ENCODE measurements at regions not wholly inside any gene's neighbourhood (a gene's known extent, or its start where the extent isn't known, plus 50 kb on each side); places are given as distances from the start of the nearest gene placed in this dataset.

GRCh38 chr3:72329354-72329753 lies 518.9 kb downstream of the SHQ1 start:
- Mint-ChIP-seq H3K27me3 (ENCODE audit: unreplicated experiment) (peaks cover 3% of the 10 kb centered on the region), H3K36me3 (ENCODE audit: unreplicated experiment) (no peaks in the 10 kb centered on the region), H3K9me3 (ENCODE audit: unreplicated experiment) (peaks cover 2% of the 10 kb centered on the region), H3K4me3 (ENCODE audit: unreplicated experiment) (no peak overlapping the region), H3K4me1 (ENCODE audit: low read depth, unreplicated experiment) (peaks cover 7% of the 10 kb centered on the region), H3K27ac (ENCODE audit: unreplicated experiment) (no peak overlapping the region)
- TF ChIP-seq CTCF (IDR thresholded peaks at IDR 0.05; ENCODE audit: partially characterized antibody, unreplicated experiment), result no peak
- no peak for DNase-seq

DNA sequence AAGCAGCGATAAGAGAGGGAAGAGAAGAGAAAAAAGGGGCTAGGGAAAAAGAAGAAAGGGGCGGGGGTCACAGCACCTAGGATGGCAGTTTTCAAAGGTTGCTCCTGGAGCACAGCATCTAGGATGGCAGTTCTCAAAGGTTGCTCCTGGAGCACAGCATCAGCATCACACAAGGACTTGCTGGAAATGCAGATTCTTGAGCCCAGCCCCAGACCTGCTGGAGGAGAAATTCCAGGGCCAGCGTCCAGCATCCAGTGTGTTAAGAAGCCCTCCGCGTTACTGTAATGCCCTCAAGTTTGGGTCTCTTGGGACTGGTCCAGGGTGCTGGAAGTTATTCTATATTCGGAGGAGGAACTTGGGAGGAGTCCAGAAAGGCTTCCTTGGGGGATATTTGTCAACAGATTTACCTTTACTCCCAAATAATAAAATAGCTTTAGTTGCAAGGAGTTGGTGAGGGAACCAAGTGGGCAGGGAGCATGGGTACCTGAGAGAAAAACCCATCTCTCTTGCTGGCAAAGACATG lies 519.4 kb downstream of the SHQ1 start:
- peaks cover 3% of the 10 kb centered on the region for H3K27me3 Mint-ChIP-seq (ENCODE audit: unreplicated experiment)
- peaks cover 7% of the 10 kb centered on the region for H3K4me1 Mint-ChIP-seq (ENCODE audit: low read depth, unreplicated experiment)
- no peak overlapping the region for H3K27ac Mint-ChIP-seq (ENCODE audit: unreplicated experiment)
- no peak for TF ChIP-seq CTCF (IDR thresholded peaks at IDR 0.05; ENCODE audit: partially characterized antibody, unreplicated experiment)
- H3K36me3 Mint-ChIP-seq (ENCODE audit: unreplicated experiment), result no peaks in the 10 kb centered on the region
- DNase-seq, result no peak
- peaks cover 2% of the 10 kb centered on the region for H3K9me3 Mint-ChIP-seq (ENCODE audit: unreplicated experiment)
- no peak overlapping the region for H3K4me3 Mint-ChIP-seq (ENCODE audit: unreplicated experiment)

GRCh38 chr3:72327008-72327407 lies 521.2 kb downstream of the SHQ1 start:
- no peak for TF ChIP-seq CTCF (IDR thresholded peaks at IDR 0.05; ENCODE audit: partially characterized antibody, unreplicated experiment)
- peaks cover 3% of the 10 kb centered on the region for H3K27me3 Mint-ChIP-seq (ENCODE audit: unreplicated experiment)

GRCh38 chr3:72324253-72324811 lies 523.9 kb downstream of the SHQ1 start:
- Mint-ChIP-seq H3K4me3 (ENCODE audit: unreplicated experiment) (no peak overlapping the region), H3K27ac (ENCODE audit: unreplicated experiment) (no peak overlapping the region)
- no peak for TF ChIP-seq CTCF (IDR thresholded peaks at IDR 0.05; ENCODE audit: partially characterized antibody, unreplicated experiment)

More at GRCh38 chr3:72327008-72327407, 521.2 kb downstream of the SHQ1 start:
- DNase-seq, result no peak
- Mint-ChIP-seq H3K9me3 (ENCODE audit: unreplicated experiment) (peaks cover 2% of the 10 kb centered on the region), H3K36me3 (ENCODE audit: unreplicated experiment) (no peaks in the 10 kb centered on the region), H3K4me1 (ENCODE audit: low read depth, unreplicated experiment) (peaks cover 8% of the 10 kb centered on the region), H3K4me3 (ENCODE audit: unreplicated experiment) (no peak overlapping the region), H3K27ac (ENCODE audit: unreplicated experiment) (no peak overlapping the region)

GRCh38 chr3:72323773-72324172 lies 524.5 kb downstream of the SHQ1 start:
- Mint-ChIP-seq H3K4me1 (ENCODE audit: low read depth, unreplicated experiment) (peaks cover 4% of the 10 kb centered on the region), H3K9me3 (ENCODE audit: unreplicated experiment) (no peaks in the 10 kb centered on the region), H3K27ac (ENCODE audit: unreplicated experiment) (no peak overlapping the region), H3K27me3 (ENCODE audit: unreplicated experiment) (peaks cover 6% of the 10 kb centered on the region), H3K36me3 (ENCODE audit: unreplicated experiment) (no peaks in the 10 kb centered on the region), H3K4me3 (ENCODE audit: unreplicated experiment) (peak overlapping the region; percentile 12)
- DNase-seq, result no peak
- no peak for TF ChIP-seq CTCF (IDR thresholded peaks at IDR 0.05; ENCODE audit: partially characterized antibody, unreplicated experiment)

More at GRCh38 chr3:72324253-72324811, 523.9 kb downstream of the SHQ1 start:
- DNase-seq, result no peak
- H3K27me3 Mint-ChIP-seq (ENCODE audit: unreplicated experiment), result peaks cover 6% of the 10 kb centered on the region
- no peaks in the 10 kb centered on the region for H3K9me3 Mint-ChIP-seq (ENCODE audit: unreplicated experiment)
- H3K4me1 Mint-ChIP-seq (ENCODE audit: low read depth, unreplicated experiment), result peaks cover 4% of the 10 kb centered on the region
- H3K36me3 Mint-ChIP-seq (ENCODE audit: unreplicated experiment), result no peaks in the 10 kb centered on the region

Measured in glutamatergic neuron (in vitro differentiated cells).